CD4-positive, alpha-beta memory T cell (primary cell): ENCODE measurements at regions not wholly inside any gene's neighbourhood (a gene's known extent, or its start where the extent isn't known, plus 50 kb on each side); places are given as distances from the start of the nearest gene placed in this dataset.
A peak's percentile ranks its signal among the peaks of the same experiment; 100 is the strongest.

Experiments used
- CTCF ChIA-PET: fragments of 350-600 bp; sonication (Branson Sonifier 250); formaldehyde crosslinking; loops from one replicate; lab custom pipeline; 2021; ENCODE audit warnings: inconsistent platforms; ENCODE audit not compliant: partially characterized antibody; lab: Charles Lee
- POLR2A ChIA-PET: fragments of 350-600 bp; sonication (Branson Sonifier 250); formaldehyde crosslinking; loops from one replicate; lab custom pipeline; 2021; ENCODE audit not compliant: partially characterized antibody; lab: Charles Lee
- DNase-seq, 5 donors: peaks; one replicate each; pipeline versions ENCODE4 v3.0.0 to v3.0.0-alpha.2; 2020 to 2022; ENCODE audit warnings: mixed read lengths in 1 of 5
- H3K27ac ChIP-seq: one replicate; pipeline ENCODE4 v1.7.0; 2013; ENCODE audit warnings: low read depth, low read length
- H3K27me3 ChIP-seq: 2 replicates; pipeline ENCODE4 v1.7.0; 2013; ENCODE audit warnings: mild to moderate bottlenecking, low read length, moderate library complexity; ENCODE audit not compliant: insufficient read depth
- H3K36me3 ChIP-seq: 2 replicates; pipeline ENCODE4 v1.7.0; 2013; ENCODE audit warnings: mild to moderate bottlenecking, low read length, moderate library complexity; ENCODE audit not compliant: insufficient read depth
- H3K4me1 ChIP-seq: 2 replicates; pipeline ENCODE4 v1.7.0; 2013; ENCODE audit warnings: mild to moderate bottlenecking, low read length, moderate library complexity; ENCODE audit not compliant: insufficient read depth
- H3K4me3 ChIP-seq, 2 donors: one replicate each; pipeline ENCODE4 v1.7.0; 2013; ENCODE audit warnings: low read length in 2 of 2, mild to moderate bottlenecking in 1 of 2
- H3K9me3 ChIP-seq, 2 donors: one replicate each; pipeline ENCODE4 v1.7.0; 2013; ENCODE audit warnings: low read length in 2 of 2, control low read depth in 1 of 2; ENCODE audit not compliant: control insufficient read depth in 1 of 2
- H3K27ac Mint-ChIP-seq, 7 donors: one replicate each; pipeline ENCODE4 v1.8.0; 2020 to 2021; ENCODE audit warnings: mixed read lengths in 7 of 7, mild to moderate bottlenecking in 6 of 7, inconsistent platforms in 3 of 7, moderate library complexity in 3 of 7
- H3K27me3 Mint-ChIP-seq, 2 donors: one replicate each; pipeline ENCODE4 v1.8.0; 2020 to 2021; ENCODE audit warnings: mixed read lengths in 2 of 2
- H3K36me3 Mint-ChIP-seq, 2 donors: one replicate each; pipeline ENCODE4 v1.8.0; 2020 to 2021; ENCODE audit warnings: mixed read lengths in 2 of 2, inconsistent platforms in 1 of 2, mild to moderate bottlenecking in 1 of 2
- H3K4me1 Mint-ChIP-seq, 4 donors: one replicate each; pipeline ENCODE4 v1.8.0; 2020 to 2021; ENCODE audit warnings: mixed read lengths in 4 of 4, mild to moderate bottlenecking in 1 of 4
- H3K4me3 Mint-ChIP-seq, 8 donors: one replicate each; pipeline ENCODE4 v1.8.0; 2020 to 2021; ENCODE audit warnings: mixed read lengths in 8 of 8, mild to moderate bottlenecking in 7 of 8, moderate library complexity in 6 of 8, inconsistent platforms in 3 of 8
- H3K9me3 Mint-ChIP-seq, 8 donors: one replicate each; pipeline ENCODE4 v1.8.0; 2020 to 2021; ENCODE audit warnings: mixed read lengths in 8 of 8, mild to moderate bottlenecking in 5 of 8, inconsistent platforms in 3 of 8, moderate library complexity in 1 of 8
- intact Hi-C: fragments of 100-400 bp; cut with micrococcal nuclease; formaldehyde crosslinking; loops from one replicate; pipeline ENCODE4 v1.15.1; 2023

- H3K36me3 ChIP-seq = no peaks in the 10 kb centered on the region
- H3K9me3 ChIP-seq = no peaks in the 10 kb centered on the region
- CTCF ChIA-PET = no interaction called here
- no peak overlapping the region for H3K27ac Mint-ChIP-seq
- POLR2A ChIA-PET = no interaction called here
- DNase-seq = no peak
- peak overlapping the region in 1 of 2 donors; percentile 41 for H3K4me3 ChIP-seq
- H3K4me1 Mint-ChIP-seq = peaks cover 2 to 11% (median 8%) of the 10 kb centered on the region in 4 donors
- no peak overlapping the region for H3K27ac ChIP-seq
- H3K27me3 Mint-ChIP-seq = peaks cover 4% of the 10 kb centered on the region in 2 donors
- intact Hi-C loops = no loop called here
- H3K36me3 Mint-ChIP-seq = no peaks in the 10 kb centered on the region
- H3K4me3 Mint-ChIP-seq = peak overlapping the region; percentile 66 to 88 (median 80)
- peaks cover 9% of the 10 kb centered on the region for H3K4me1 ChIP-seq
- no peaks in the 10 kb centered on the region for H3K9me3 Mint-ChIP-seq
- H3K27me3 ChIP-seq = peaks cover 7% of the 10 kb centered on the region
Measured at GRCh38 chr7:1290679-1291356, 58.1 kb downstream of the UNCX start.

GRCh38 chr7:1291357-1291689, 58.7 kb downstream of the UNCX start:
- Mint-ChIP-seq H3K27me3 (peaks cover 4% of the 10 kb centered on the region in 2 donors), H3K4me1 (peaks cover 2 to 11% (median 8%) of the 10 kb centered on the region in 4 donors), H3K4me3 (peak overlapping the region in 7 of 8 donors; percentile 27 to 74 (median 43)), H3K27ac (peak overlapping the region in 1 of 7 donors; percentile 19), H3K9me3 (no peaks in the 10 kb centered on the region), H3K36me3 (no peaks in the 10 kb centered on the region)
- Histone ChIP-seq H3K27ac (no peak overlapping the region), H3K27me3 (peaks cover 7% of the 10 kb centered on the region), H3K36me3 (no peaks in the 10 kb centered on the region), H3K4me3 (no peak overlapping the region), H3K9me3 (no peaks in the 10 kb centered on the region), H3K4me1 (peaks cover 9% of the 10 kb centered on the region)
- DNase-seq = no peak
- CTCF ChIA-PET = no interaction called here
- intact Hi-C loops = no loop called here
- POLR2A ChIA-PET = no interaction called here

- Mint-ChIP-seq H3K36me3 (no peaks in the 10 kb centered on the region), H3K27ac (peak overlapping the region in 1 of 7 donors; percentile 19), H3K27me3 (peaks cover 3 to 7% of the 10 kb centered on the region in 2 donors), H3K9me3 (no peaks in the 10 kb centered on the region), H3K4me1 (peaks cover 2 to 11% (median 8%) of the 10 kb centered on the region in 4 donors), H3K4me3 (peak overlapping the region in 5 of 8 donors; percentile 17 to 63 (median 36))
- Histone ChIP-seq H3K27me3 (peaks cover 7% of the 10 kb centered on the region), H3K36me3 (no peaks in the 10 kb centered on the region), H3K4me3 (no peak overlapping the region), H3K9me3 (no peaks in the 10 kb centered on the region), H3K4me1 (peaks cover 9% of the 10 kb centered on the region), H3K27ac (no peak overlapping the region)
- no peak for DNase-seq
- intact Hi-C loops = no loop called here
- ChIA-PET POLR2A (no interaction called here), CTCF (no interaction called here)
Measured at GRCh38 chr7:1291845-1292765, 59.4 kb downstream of the UNCX start.

GRCh38 chr7:1292972-1293830, 60.5 kb downstream of the UNCX start:
- no peak overlapping the region for H3K4me3 ChIP-seq
- H3K9me3 ChIP-seq = no peaks in the 10 kb centered on the region
- no peaks in the 10 kb centered on the region for H3K36me3 ChIP-seq
- ChIA-PET POLR2A (no interaction called here), CTCF (no interaction called here)
- peaks cover 3 to 10% of the 10 kb centered on the region in 2 donors for H3K27me3 Mint-ChIP-seq
- H3K9me3 Mint-ChIP-seq = peaks cover 0 to under 1% (median 0%) of the 10 kb centered on the region in 8 donors
- H3K27ac ChIP-seq = no peak overlapping the region
- H3K4me1 ChIP-seq = peaks cover 9% of the 10 kb centered on the region
- no peak overlapping the region for H3K4me3 Mint-ChIP-seq
- H3K36me3 Mint-ChIP-seq = no peaks in the 10 kb centered on the region
- no peak overlapping the region for H3K27ac Mint-ChIP-seq
- DNase-seq = no peak
- intact Hi-C loops = no loop called here
- H3K27me3 ChIP-seq = peaks cover 7% of the 10 kb centered on the region
- peaks cover 2 to 11% (median 8%) of the 10 kb centered on the region in 4 donors for H3K4me1 Mint-ChIP-seq

DNA sequence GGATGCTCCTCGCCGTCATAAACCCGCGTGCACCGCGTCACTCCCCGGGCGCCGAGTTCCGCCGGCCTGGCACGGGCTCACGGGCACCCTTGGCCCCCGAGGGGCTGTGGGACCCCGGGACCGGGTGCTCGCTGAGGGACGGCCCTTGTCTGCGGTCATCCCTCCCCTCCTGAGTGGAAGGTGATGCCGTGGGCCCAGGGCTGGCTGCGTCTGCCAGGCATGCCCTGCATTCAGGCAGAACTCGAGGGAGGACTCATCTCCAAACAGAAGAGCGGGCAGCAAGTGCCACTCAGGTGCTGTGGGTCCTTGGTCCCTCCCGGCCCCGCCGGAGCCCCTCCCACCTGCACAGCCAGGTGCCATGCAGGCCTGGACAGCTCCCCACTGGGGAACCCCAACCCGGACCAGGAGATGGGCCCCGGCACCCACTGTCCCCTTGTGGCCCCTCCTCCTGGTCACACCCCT, 61.3 kb downstream of the UNCX start:
- DNase-seq = no peak
- POLR2A ChIA-PET = no interaction called here
- Mint-ChIP-seq H3K36me3 (no peaks in the 10 kb centered on the region), H3K4me1 (peaks cover 2 to 11% (median 8%) of the 10 kb centered on the region in 4 donors), H3K27me3 (peaks cover 3 to 12% of the 10 kb centered on the region in 2 donors), H3K9me3 (peaks cover 0 to 2% (median 0%) of the 10 kb centered on the region in 8 donors), H3K4me3 (no peak overlapping the region), H3K27ac (no peak overlapping the region)
- H3K36me3 ChIP-seq = no peaks in the 10 kb centered on the region
- H3K4me1 ChIP-seq = peaks cover 9% of the 10 kb centered on the region
- no peaks in the 10 kb centered on the region for H3K9me3 ChIP-seq
- intact Hi-C loops = no loop called here
- CTCF ChIA-PET = no interaction called here
- H3K27ac ChIP-seq = no peak overlapping the region
- no peak overlapping the region for H3K4me3 ChIP-seq
- H3K27me3 ChIP-seq = peaks cover 7% of the 10 kb centered on the region

GRCh38 chr7:1295776-1296355, 63.2 kb downstream of the UNCX start:
- intact Hi-C loops = no loop called here
- no peak overlapping the region for H3K27ac ChIP-seq
- no peaks in the 10 kb centered on the region for H3K36me3 ChIP-seq
- H3K27me3 ChIP-seq = peaks cover 7% of the 10 kb centered on the region
- peaks cover 0 to 10% of the 10 kb centered on the region in 2 donors for H3K27me3 Mint-ChIP-seq
- no peak overlapping the region for H3K27ac Mint-ChIP-seq
- CTCF ChIA-PET = no interaction called here
- no peaks in the 10 kb centered on the region for H3K36me3 Mint-ChIP-seq
- H3K4me3 Mint-ChIP-seq = no peak overlapping the region
- H3K9me3 ChIP-seq = no peaks in the 10 kb centered on the region
- POLR2A ChIA-PET = no interaction called here
- peaks cover 0 to 2% (median 1%) of the 10 kb centered on the region in 4 donors for H3K4me1 Mint-ChIP-seq
- H3K9me3 Mint-ChIP-seq = peaks cover 0 to 2% (median 0%) of the 10 kb centered on the region in 8 donors
- DNase-seq = no peak
- no peaks in the 10 kb centered on the region for H3K4me1 ChIP-seq
- H3K4me3 ChIP-seq = no peak overlapping the region
